HepG2 (cell line): ENCODE measurements at regions not wholly inside any gene's neighbourhood (a gene's known extent, or its start where the extent isn't known, plus 50 kb on each side); places are given as distances from the start of the nearest gene placed in this dataset.

Experiments
- ATAC-seq: fragments of 200-7000 bp; cut with Tn5 transposase; 3 replicates; pipeline ENCODE4 v1.9.1; 2020; ENCODE audit warnings: mild to moderate bottlenecking, moderate library complexity
- BruUV-seq: library from RNA; stranded (reverse); fragments of 400-500 nt; replicated peaks from 2 replicates; lab custom pipeline; 2021; lab: Mats Ljungman, UMichigan
- CTCF ChIA-PET: fragments of 300-600 bp; formaldehyde crosslinking; extraction: SDS; loops from one replicate; lab custom pipeline; 2021; ENCODE audit warnings: low total read pairs, inconsistent platforms, low intra/inter-chr PET ratio; lab: Yijun Ruan, JAX
- POLR2A ChIA-PET: fragments of 350-600 bp; sonication (Branson Sonifier 250); formaldehyde crosslinking; loops from one replicate; lab custom pipeline; 2020; ENCODE audit warnings: antibody characterized with exemption, inconsistent platforms; lab: Yijun Ruan, JAX
- DNase-seq: peaks from one replicate; pipeline ENCODE4 v3.0.0-alpha.2; 2015; ENCODE audit warnings: low spot score
- FAIRE-seq: peaks from 3 replicates; lab custom pipeline; 2011; peaks lifted over from hg19 to GRCh38; lab: Jason Lieb, UNC
- H2AFZ ChIP-seq: one replicate; pipeline ENCODE4 v1.6.1; 2011; ENCODE audit warnings: low read length, inconsistent platforms
- H3K27ac ChIP-seq: fragments of 300-600 bp; 3 replicates; pipeline ENCODE4 v1.8.0; 2011; ENCODE audit warnings: mixed run types, mild to moderate bottlenecking, mixed read lengths, low read length, inconsistent platforms; ENCODE audit not compliant: insufficient read depth; ENCODE audit errors: extremely low read length
- H3K27me3 ChIP-seq, 2 experiments: fragments of 200-600 bp in 1 of 2; 2 replicates in 1 of 2; 3 replicates in 1 of 2; pipeline versions ENCODE4 v1.6.0 to v1.8.0; 2011; ENCODE audit warnings: low read length in 2 of 2, mild to moderate bottlenecking in 2 of 2, moderate library complexity in 2 of 2, inconsistent platforms in 1 of 2; ENCODE audit not compliant: insufficient read depth in 2 of 2, control insufficient read depth in 1 of 2
- H3K36me3 ChIP-seq, 2 experiments: fragments of 200-600 bp in 1 of 2; replicated peaks in 1 of 2; 2 replicates in 1 of 2; 3 replicates in 1 of 2; pipeline versions ENCODE4 v1.5.1 to v1.8.0; 2011; ENCODE audit warnings: low read length in 2 of 2, inconsistent platforms in 1 of 2; ENCODE audit not compliant: insufficient read depth in 2 of 2, control insufficient read depth in 1 of 2
- H3K4me1 ChIP-seq: 2 replicates; pipeline ENCODE4 v1.5.1; 2012; ENCODE audit warnings: low read length, inconsistent platforms; ENCODE audit not compliant: insufficient read depth
- H3K4me2 ChIP-seq: 2 replicates; pipeline ENCODE4 v1.6.0; 2011; ENCODE audit warnings: low read depth, low read length, inconsistent platforms
- H3K4me3 ChIP-seq, 3 experiments: fragments of 200-600 bp in 1 of 3; sonication (generic), shearing (Covaris generic) in 1 of 3; replicated peaks in 1 of 3; 2 replicates each; pipeline ENCODE4 v1.5.1; 2011 to 2016; ENCODE audit warnings: low read length in 3 of 3, inconsistent platforms in 2 of 3, low read depth in 2 of 3, mild to moderate bottlenecking in 2 of 3, control low read depth in 1 of 3, mixed read lengths in 1 of 3; ENCODE audit not compliant: insufficient read depth in 1 of 3
- H3K79me2 ChIP-seq: one replicate; pipeline ENCODE4 v1.6.1; 2011; ENCODE audit warnings: low read length, inconsistent platforms; ENCODE audit not compliant: insufficient read depth
- H3K9ac ChIP-seq: 2 replicates; pipeline ENCODE4 v1.6.0; 2011; ENCODE audit warnings: mild to moderate bottlenecking, low read depth, low read length, inconsistent platforms; ENCODE audit not compliant: insufficient read depth
- H3K9me3 ChIP-seq: 2 replicates; pipeline ENCODE4 v1.5.1; 2012; ENCODE audit warnings: mild to moderate bottlenecking, low read length
- H4K20me1 ChIP-seq: 2 replicates; pipeline ENCODE4 v1.6.0; 2011; ENCODE audit warnings: inconsistent platforms, mild to moderate bottlenecking, low read length, moderate library complexity; ENCODE audit not compliant: insufficient read depth
- AGO2 ChIP-seq: fragments of 200-400 bp; formaldehyde crosslinking; optimal IDR thresholded peaks from 2 replicates; pipeline ENCODE3; 2017; ENCODE audit warnings: mild to moderate bottlenecking, low read depth, low read length, moderate library complexity
- CCAR2 ChIP-seq: fragments of 200-400 bp; formaldehyde crosslinking; optimal IDR thresholded peaks from 2 replicates; pipeline ENCODE3; 2018; ENCODE audit warnings: low read depth, mild to moderate bottlenecking, low read length, moderate library complexity
- DPF2 ChIP-seq: sonication (generic); formaldehyde crosslinking; IDR thresholded peaks from 2 replicates; pipeline ENCODE4 v1.4.0; 2020; ENCODE audit warnings: mild to moderate bottlenecking, low read depth, missing genetic modification reagents, borderline replicate concordance
- IRF2 ChIP-seq: IDR thresholded peaks from 2 replicates; pipeline ENCODE4 v1.6.1; 2018; ENCODE audit warnings: missing genetic modification reagents, missing compliant biosample characterization
- MAFG ChIP-seq: sonication (generic); formaldehyde crosslinking; IDR thresholded peaks from 2 replicates; pipeline ENCODE4 v1.5.1; 2020; ENCODE audit warnings: mild to moderate bottlenecking, missing genetic modification reagents
- TBX2 ChIP-seq: sonication (generic); formaldehyde crosslinking; IDR thresholded peaks from 2 replicates; pipeline ENCODE4 v1.5.0; 2020; ENCODE audit warnings: missing genetic modification reagents, mild to moderate bottlenecking, borderline replicate concordance
- ZBTB8A ChIP-seq: sonication (generic); formaldehyde crosslinking; IDR thresholded peaks from 2 replicates; pipeline ENCODE4 v1.4.0; 2020; ENCODE audit warnings: mild to moderate bottlenecking, low read depth, missing genetic modification reagents, borderline replicate concordance
- ZNF230 ChIP-seq: sonication (generic); formaldehyde crosslinking; IDR thresholded peaks from 2 replicates; pipeline ENCODE4 v1.4.0; 2020; ENCODE audit warnings: mild to moderate bottlenecking, missing genetic modification reagents
- ZNF251 ChIP-seq: sonication (generic); formaldehyde crosslinking; IDR thresholded peaks from 2 replicates; pipeline ENCODE4 v1.9.0; 2021; ENCODE audit warnings: mild to moderate bottlenecking, missing genetic modification reagents
- ZNF3 ChIP-seq: IDR thresholded peaks from 2 replicates; pipeline ENCODE4 v1.7.0; 2017; ENCODE audit warnings: inconsistent platforms
- ZNF382 ChIP-seq: sonication (generic); formaldehyde crosslinking; IDR thresholded peaks from 2 replicates; pipeline ENCODE4 v1.5.0; 2020; ENCODE audit warnings: missing genetic modification reagents, mild to moderate bottlenecking, borderline replicate concordance
- ZNF563 ChIP-seq: sonication (generic); formaldehyde crosslinking; IDR thresholded peaks from 2 replicates; pipeline ENCODE4 v1.8.0; 2022; ENCODE audit warnings: mild to moderate bottlenecking, moderate library complexity, missing genetic modification reagents
- WGBS: methylation state at CpG from one replicate; pipeline ENCODE4 v1.1.6; 2017; ENCODE audit warnings: low lambda C conversion rate; 5-methylcytosine and 5-hydroxymethylcytosine counted together
- in situ Hi-C: cut with HindIII; loops from 2 replicates; pipeline ENCODE4 v1.10.0; 2017; ENCODE audit warnings: low pct_unique_long_range_greater_than_20kb; ENCODE audit not compliant: extremely low pct_ligation_motif_present
- intact Hi-C: fragments of 100-400 bp; cut with micrococcal nuclease; formaldehyde crosslinking; loops from one replicate; pipeline ENCODE4 v1.10.0; 2022; ENCODE audit not compliant: unreplicated experiment
- TF ChIP-seq, protein P1 (sequence below): sonication (generic); formaldehyde crosslinking; IDR thresholded peaks from 2 replicates; pipeline ENCODE4 v1.4.0; 2020; ENCODE audit warnings: missing genetic modification reagents, mild to moderate bottlenecking, borderline replicate concordance
- TF ChIP-seq, protein P2 (sequence below): sonication (generic); formaldehyde crosslinking; IDR thresholded peaks from 2 replicates; pipeline ENCODE4 v1.4.0; 2020; ENCODE audit warnings: missing genetic modification reagents, borderline replicate concordance
- TF ChIP-seq, protein P3 (sequence below): sonication (generic); formaldehyde crosslinking; IDR thresholded peaks from 2 replicates; pipeline ENCODE4 v1.5.0; 2020; ENCODE audit warnings: missing genetic modification reagents

DNA sequence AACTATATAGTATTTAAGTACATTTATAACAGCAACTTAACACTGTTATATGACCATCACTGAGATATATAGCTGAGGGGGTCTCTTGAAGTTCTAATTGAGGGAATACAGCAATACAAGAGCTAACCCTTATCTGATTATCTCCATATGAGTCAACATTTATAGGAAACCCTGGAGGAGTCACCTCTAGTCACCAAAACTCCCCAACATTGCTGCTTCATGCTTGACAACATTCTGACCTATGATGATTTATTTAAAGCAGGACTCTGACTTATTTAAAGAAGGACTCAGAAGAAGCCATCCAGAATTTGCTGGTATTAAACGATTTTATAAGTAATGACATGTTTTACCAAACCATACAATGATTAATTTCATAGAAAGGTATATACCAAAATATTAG, 182.6 kb upstream of the NOX3 start (continued):
- TF ChIP-seq, protein P1, sequence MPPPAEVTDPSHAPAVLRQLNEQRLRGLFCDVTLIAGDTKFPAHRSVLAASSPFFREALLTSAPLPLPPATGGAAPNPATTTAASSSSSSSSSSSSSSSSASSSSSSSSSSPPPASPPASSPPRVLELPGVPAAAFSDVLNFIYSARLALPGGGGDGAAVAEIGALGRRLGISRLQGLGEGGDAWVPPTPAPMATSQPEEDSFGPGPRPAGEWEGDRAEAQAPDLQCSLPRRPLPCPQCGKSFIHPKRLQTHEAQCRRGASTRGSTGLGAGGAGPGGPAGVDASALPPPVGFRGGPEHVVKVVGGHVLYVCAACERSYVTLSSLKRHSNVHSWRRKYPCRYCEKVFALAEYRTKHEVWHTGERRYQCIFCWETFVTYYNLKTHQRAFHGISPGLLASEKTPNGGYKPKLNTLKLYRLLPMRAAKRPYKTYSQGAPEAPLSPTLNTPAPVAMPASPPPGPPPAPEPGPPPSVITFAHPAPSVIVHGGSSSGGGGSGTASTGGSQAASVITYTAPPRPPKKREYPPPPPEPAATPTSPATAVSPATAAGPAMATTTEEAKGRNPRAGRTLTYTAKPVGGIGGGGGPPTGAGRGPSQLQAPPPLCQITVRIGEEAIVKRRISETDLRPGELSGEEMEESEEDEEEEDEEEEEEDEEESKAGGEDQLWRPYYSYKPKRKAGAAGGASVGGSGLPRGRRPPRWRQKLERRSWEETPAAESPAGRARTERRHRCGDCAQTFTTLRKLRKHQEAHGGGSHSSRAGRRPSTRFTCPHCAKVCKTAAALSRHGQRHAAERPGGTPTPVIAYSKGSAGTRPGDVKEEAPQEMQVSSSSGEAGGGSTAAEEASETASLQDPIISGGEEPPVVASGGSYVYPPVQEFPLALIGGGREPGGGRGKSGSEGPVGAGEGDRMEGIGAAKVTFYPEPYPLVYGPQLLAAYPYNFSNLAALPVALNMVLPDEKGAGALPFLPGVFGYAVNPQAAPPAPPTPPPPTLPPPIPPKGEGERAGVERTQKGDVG (CRISPR knock-in tag), result no peak
- no peak for TF ChIP-seq ZNF230

DNA sequence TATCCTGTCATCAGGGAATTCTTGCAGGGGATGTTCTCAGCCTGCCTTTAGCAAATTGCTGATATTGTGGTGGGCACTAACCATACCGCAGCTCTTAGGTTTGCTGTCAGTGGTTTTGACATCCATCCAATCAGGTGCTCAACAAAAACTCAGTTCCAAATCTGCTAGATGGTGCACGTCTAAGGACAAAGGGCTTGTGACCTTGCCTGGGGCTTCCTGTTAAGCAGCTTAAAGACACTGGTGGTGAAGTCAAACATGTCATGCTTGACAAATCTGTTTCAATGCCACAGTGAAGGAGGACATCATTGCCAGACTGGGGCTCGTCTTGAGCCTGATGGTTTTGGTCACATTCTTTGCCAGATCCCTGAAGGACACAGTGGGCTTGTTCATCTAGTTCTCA, 179.8 kb upstream of the NOX3 start:
- ATAC-seq (no peak), FAIRE-seq (no peak), DNase-seq (no peak)
- Histone ChIP-seq H3K9me3 (0 out of 2 replicates have a peak, but pooled peaks cover 3% of the 10 kb centered on the region), H3K27ac (no peak overlapping the region), H3K4me3 (no peak overlapping the region), H3K27me3 (0 out of 5 replicates have a peak, but pooled peaks cover 0 to 11% of the 10 kb centered on the region in 2 experiments)
- WGBS, result 26% methylated on average over 3 of the region's 3 CpGs
- CTCF ChIA-PET, result no interaction called here
- TF ChIP-seq ZNF382 (CRISPR knock-in tag), result no peak
- TF ChIP-seq, protein P2, sequence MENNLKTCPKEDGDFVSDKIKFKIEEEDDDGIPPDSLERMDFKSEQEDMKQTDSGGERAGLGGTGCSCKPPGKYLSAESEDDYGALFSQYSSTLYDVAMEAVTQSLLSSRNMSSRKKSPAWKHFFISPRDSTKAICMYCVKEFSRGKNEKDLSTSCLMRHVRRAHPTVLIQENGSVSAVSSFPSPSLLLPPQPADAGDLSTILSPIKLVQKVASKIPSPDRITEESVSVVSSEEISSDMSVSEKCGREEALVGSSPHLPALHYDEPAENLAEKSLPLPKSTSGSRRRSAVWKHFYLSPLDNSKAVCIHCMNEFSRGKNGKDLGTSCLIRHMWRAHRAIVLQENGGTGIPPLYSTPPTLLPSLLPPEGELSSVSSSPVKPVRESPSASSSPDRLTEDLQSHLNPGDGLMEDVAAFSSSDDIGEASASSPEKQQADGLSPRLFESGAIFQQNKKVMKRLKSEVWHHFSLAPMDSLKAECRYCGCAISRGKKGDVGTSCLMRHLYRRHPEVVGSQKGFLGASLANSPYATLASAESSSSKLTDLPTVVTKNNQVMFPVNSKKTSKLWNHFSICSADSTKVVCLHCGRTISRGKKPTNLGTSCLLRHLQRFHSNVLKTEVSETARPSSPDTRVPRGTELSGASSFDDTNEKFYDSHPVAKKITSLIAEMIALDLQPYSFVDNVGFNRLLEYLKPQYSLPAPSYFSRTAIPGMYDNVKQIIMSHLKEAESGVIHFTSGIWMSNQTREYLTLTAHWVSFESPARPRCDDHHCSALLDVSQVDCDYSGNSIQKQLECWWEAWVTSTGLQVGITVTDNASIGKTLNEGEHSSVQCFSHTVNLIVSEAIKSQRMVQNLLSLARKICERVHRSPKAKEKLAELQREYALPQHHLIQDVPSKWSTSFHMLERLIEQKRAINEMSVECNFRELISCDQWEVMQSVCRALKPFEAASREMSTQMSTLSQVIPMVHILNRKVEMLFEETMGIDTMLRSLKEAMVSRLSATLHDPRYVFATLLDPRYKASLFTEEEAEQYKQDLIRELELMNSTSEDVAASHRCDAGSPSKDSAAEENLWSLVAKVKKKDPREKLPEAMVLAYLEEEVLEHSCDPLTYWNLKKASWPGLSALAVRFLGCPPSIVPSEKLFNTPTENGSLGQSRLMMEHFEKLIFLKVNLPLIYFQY (CRISPR knock-in tag), result no peak
- TF ChIP-seq ZNF251 (CRISPR knock-in tag), result no peak
- no peak for TF ChIP-seq AGO2
- TF ChIP-seq DPF2 (CRISPR knock-in tag), result no peak
- TF ChIP-seq, protein P3, sequence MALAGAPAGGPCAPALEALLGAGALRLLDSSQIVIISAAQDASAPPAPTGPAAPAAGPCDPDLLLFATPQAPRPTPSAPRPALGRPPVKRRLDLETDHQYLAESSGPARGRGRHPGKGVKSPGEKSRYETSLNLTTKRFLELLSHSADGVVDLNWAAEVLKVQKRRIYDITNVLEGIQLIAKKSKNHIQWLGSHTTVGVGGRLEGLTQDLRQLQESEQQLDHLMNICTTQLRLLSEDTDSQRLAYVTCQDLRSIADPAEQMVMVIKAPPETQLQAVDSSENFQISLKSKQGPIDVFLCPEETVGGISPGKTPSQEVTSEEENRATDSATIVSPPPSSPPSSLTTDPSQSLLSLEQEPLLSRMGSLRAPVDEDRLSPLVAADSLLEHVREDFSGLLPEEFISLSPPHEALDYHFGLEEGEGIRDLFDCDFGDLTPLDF, result no peak
- TF ChIP-seq MAFG (CRISPR knock-in tag), result no peak
- no peak for TF ChIP-seq TBX2
- no peak for TF ChIP-seq IRF2
- no peak for TF ChIP-seq ZBTB8A (CRISPR knock-in tag)
- TF ChIP-seq ZNF563 (CRISPR knock-in tag), result no peak
- TF ChIP-seq ZNF3 (CRISPR knock-in tag), result no peak
- TF ChIP-seq CCAR2, result no peak
- TF ChIP-seq, all 625 proteins: peak for 0
- Histone ChIP-seq H3K36me3 (no peaks in the 10 kb centered on the region), H3K9ac (no peak overlapping the region), H3K79me2 (no peaks in the 10 kb centered on the region), H3K4me1 (no peaks in the 10 kb centered on the region), H3K4me2 (no peak overlapping the region), H4K20me1 (no peaks in the 10 kb centered on the region), H2AFZ (no peak overlapping the region)
- no TSS peak for BruUV-seq
- POLR2A ChIA-PET, result no interaction called here
- intact Hi-C loops (no loop called here), in situ Hi-C loops (no loop called here)
